Activated CD4-positive, alpha-beta T cell treated with anti-CD3 and anti-CD28 coated beads, Interleukin-10, Interleukin-2, amounts not matched to agents 100 ng/mL and 50 ng/mL, durations not matched to agents 16 hours and 8 hours (primary cell): ENCODE measurements at regions not wholly inside any gene's neighbourhood (a gene's known extent, or its start where the extent isn't known, plus 50 kb on each side); places are given as distances from the start of the nearest gene placed in this dataset.
"Not testable (repeated sequence)": the region's sequence is repeated elsewhere in the genome, so short reads cannot be mapped to it uniquely, and the experiment has no call there.

ENCODE experiments used
- DNase-seq: peaks from one replicate; pipeline ENCODE4 v3.0.0-alpha.2; 2020

DNA sequence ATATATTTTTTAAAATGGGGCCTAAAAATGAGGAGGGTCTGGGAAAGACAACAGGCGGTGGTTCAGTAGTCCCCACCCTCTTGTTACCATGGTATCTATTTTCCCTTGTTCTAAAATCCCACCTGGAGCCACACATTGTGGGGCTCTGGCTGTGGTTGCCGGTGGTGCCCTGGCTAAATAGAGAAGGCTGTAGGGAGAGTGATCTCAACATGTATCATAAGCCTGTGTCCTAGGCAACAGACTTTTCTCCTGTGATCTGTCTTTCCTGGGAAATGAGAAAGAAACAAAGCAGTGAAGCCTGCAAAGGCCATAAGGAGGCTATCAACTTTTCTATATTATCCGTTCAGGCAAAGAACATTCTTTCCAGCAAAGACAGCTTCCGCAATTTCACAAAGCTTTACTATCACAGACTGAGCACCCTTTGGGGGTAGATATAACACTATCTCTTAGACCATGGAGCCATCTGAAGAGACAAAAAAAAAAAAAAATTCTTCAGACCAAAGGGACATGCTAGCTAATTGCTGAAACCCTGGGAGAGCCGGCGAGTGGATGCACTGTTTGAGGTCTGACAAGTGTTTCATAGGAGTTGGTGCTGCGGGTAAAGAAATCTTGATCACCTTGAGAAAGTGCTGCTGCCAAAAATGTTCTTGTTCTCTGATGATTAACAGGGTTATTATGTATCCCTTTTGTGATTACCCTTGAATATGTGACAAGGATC is 879.2 kb upstream of the DDX18 start:
- DNase-seq, result no peak

- DNase-seq, result no peak
These were observed 866.2 kb upstream of the DDX18 start for GRCh38 chr2:116948258-116948657.

DNA sequence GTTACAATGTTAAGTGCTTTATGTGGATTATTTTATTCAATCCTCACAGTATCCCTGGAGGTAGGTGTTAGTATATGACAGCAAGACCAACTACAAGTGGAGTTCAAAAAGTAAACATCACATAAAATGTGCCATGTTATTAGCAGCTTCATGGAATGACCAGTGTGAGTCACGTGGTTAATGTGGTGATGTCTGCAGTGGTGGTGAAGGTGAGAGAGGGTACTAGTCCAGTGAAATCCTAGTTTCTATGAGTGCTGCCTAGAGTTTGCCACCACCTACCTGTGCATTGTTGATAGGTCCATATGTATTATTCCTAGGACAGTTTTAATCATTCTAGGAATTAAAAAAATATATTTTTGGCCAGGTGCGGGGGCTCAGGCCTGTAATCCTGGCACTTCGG is 865.2 kb upstream of the DDX18 start:
- DNase-seq, result no peak

- DNase-seq, result no peak
These were observed 862.2 kb upstream of the DDX18 start for GRCh38 chr2:116952254-116952653.

DNA sequence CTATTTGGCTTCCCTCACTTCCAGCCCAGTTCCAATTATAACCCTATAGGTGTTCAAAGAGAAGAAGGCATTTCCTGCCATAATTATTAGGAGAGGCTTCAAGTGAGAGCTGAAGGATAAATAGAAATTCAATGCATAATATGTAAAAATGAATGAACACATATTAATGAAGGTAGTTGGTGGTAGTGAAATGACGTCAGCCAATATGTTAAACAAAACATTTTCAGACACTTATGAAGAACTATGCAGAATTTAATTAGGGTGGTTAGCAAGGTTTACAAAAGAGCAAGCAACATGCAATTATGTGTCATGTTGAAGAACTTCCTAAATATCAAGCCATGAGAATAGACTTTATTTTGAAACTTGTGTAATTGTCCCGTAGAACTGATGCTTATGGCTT is 858.8 kb upstream of the DDX18 start:
- no peak for DNase-seq

GRCh38 chr2:116975608-116976007 is 838.9 kb upstream of the DDX18 start:
- no peak for DNase-seq

DNA sequence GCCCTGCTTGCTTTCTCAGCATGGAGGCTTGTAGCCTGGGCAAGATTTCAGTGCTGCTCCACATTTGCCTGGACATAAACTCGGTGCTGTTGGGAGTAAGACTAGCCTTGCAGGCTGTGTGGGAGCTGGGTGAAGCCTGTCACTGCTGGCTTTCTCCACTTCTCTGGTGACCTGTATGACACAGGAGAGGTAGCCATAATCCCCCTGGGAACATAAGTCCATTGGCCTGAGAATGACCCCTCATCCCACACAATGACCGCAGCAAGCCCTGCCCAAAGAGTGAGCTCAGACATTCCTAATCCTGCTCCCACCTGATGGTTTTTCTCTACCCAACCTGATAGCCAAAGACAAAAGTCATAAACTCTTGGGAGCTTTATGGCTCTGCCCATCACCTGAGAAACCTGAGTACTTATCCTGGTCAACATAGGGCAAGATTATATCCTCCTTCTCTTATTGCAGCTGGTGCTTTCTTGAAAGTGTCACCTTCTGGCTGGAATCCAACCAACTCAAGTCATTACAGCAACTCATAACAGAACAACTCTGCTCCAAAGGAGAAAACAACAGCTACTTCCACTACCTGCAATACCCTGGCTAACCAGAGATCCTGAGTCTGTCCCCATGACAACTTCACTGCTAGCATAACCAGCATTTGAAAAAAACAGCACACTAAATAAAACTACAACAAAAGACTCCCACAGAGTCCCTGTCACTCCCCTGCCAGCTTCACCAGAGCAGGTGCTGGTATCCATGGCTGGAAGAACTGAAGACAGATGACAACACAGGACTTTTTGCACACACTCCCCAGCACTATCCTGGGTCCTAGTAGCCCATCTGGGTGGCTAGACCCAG is 834.4 kb upstream of the DDX18 start:
- DNase-seq, result no peak

DNA sequence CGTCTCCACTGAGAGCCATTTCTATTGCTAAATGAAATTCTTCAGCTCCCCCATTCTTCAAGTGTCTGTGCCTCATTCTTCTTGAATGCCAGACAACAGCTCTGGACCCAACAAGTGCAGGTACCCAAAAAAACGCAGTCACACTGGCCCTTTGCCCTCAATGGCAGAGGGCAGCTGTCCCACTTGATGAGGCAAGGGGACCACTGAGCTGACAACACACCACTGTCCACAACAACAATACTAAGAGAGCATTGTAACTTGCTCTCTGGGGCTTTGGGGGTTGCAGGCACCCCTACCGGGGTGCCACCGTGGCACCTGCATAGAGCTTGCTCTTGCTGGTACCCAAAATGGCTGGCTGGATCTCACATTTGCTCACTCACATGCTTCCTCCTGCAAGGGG is 827.0 kb upstream of the DDX18 start:
- DNase-seq, result no peak

DNA sequence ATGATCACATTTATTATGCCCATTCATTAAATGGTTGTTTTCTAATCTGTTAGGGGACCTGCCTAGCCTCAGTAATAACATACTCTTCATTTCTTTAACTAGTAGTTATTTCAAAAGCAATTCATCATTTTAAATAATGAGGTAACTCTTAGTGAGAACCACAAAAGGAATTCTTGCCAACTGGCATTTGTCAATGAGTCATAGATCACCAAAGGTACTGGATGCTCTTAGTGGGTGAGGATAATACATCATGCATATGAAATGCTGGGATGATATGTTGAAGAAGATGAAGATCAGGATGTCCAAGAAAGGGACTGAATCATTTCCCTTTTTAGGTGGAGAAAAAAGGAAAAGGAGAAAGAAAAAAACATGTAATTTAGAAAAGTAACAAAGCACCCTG is 826.2 kb upstream of the DDX18 start:
- DNase-seq, result no peak

DNA sequence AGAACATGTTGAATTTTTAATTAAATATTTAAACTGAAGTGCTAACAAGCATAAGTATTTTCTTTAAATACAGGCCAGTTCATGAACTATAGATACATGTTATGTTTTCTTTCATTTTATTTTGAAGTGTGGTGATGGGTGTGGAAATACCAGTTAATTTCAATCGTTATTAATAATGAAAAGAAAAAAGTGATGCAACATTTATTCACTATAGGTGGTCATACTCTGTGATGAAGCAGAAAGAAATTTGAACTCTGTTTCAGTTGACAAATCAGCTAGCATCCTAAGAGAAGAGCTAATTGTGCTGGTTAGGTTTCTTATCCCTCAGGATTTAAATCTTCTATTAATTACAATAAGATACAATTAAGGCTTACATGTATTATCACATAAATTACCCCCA is 795.1 kb upstream of the DDX18 start:
- no peak for DNase-seq

- no peak for DNase-seq
These were observed 786.8 kb upstream of the DDX18 start for GRCh38 chr2:117027646-117028045.

GRCh38 chr2:117028708-117029107 is 785.8 kb upstream of the DDX18 start:
- DNase-seq, result not testable (repeated sequence)

GRCh38 chr2:117055499-117056375 is 758.8 kb upstream of the DDX18 start:
- DNase-seq, result no peak

DNA sequence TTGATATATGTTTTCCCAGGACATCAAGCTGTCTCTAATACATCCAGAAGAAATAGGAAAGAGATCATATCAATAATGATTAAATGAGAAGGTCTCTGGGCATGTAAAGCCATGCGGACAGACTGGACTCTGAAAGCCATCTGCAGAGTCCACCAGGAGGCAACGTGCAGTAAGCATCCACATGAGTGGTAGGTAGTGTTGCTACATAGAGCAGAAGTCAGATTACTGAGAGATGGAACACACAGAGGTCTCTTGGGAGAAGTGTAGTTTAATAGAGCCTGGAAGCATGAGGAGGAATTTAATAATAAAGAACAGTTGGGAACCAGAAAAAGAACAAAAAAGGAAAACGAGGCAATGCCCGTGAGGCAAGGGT is 758.1 kb upstream of the DDX18 start:
- DNase-seq, result no peak

- no peak for DNase-seq
These were observed 757.5 kb upstream of the DDX18 start for GRCh38 chr2:117057016-117057415.

- DNase-seq, result no peak
These were observed 756.1 kb upstream of the DDX18 start for GRCh38 chr2:117058366-117058765.

- DNase-seq, result no peak
These were observed 750.5 kb upstream of the DDX18 start for GRCh38 chr2:117064021-117064420.

- DNase-seq, result no peak
These were observed 748.6 kb upstream of the DDX18 start for GRCh38 chr2:117065912-117066311.

DNA sequence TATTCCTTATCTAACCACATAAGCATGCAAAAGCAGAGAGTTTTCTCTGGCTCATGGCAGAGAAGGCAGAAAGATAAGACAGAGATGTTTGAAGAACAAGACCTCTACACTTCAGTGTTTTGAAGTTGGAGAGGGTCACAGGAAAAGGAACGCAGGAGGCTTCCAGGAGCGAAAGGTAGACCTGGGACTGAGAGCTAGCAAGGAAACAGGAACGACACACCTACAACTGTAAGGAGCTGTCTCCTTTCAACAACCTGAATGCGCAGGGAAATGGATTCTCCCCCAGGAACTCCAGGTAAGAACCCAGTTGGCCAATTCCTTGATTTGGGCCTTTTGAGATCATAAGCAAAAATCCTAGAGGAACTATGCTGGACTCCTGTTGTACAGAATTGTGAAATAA is 746.6 kb upstream of the DDX18 start:
- no peak for DNase-seq

GRCh38 chr2:117068371-117068770 is 746.1 kb upstream of the DDX18 start:
- DNase-seq, result no peak

- DNase-seq, result no peak
These were observed 742.9 kb upstream of the DDX18 start for GRCh38 chr2:117071556-117072102.

DNA sequence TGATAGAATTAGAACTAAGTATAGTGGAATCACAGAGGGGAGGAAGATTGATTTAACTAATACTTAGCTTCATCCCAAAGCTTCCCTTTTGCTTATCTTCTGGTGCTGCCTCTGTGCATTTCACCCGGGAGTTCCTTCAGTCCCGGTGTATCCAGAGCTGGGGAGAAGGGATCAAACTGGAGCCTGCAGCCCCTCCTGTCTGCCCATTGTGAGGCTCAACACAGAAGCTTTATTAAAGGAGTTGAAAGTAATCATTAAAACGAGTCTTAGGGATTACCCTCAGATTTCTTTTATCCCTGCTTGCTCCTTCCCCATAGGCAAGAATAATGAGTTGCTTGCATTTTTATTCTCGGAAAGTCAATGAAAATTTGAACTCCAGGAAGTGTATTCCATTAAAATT is 739.7 kb upstream of the DDX18 start:
- no peak for DNase-seq

- DNase-seq, result no peak
These were observed 729.2 kb upstream of the DDX18 start for GRCh38 chr2:117085256-117085655.
